ENCODE measurements at regions not wholly inside any gene's neighbourhood (a gene's known extent, or its start where the extent isn't known, plus 50 kb on each side); places are given as distances from the start of the nearest gene placed in this dataset.

DNA sequence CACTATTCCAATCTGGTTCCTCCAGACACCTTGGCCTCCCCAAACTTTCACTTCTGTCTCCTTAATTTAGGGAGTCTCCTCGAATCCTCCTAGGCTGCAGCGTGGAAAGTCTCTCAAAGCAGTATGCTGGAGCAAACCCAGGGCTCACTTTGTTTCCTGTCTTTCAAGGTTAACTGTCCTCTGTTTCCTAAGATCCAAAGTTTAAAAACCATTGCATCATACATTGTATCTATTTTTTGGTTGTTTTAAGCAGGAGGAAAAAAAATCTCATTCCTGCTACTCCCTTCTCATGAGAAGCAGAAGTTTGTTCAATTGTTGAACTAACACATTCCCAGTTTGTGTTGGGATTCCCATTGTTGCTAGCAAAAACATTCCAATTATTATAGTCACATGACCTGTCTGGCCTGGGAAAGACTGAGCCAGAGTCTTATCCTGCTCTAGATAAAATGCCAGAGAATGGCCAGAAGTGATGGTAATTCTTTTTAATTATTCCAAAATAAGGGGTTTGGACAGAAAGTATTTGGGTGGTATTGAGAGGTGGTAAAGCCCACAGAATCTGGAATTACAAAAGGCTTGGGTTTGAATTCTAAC is 67.3 kb downstream of the HSPB8 start:
- no peak for DNase-seq

- DNase-seq, result no peak
These were observed 68.4 kb downstream of the HSPB8 start for GRCh38 chr12:119247007-119247719.

GRCh38 chr12:119247720-119248043 is 69.0 kb downstream of the HSPB8 start:
- no peak for DNase-seq

- no peak for DNase-seq
These were observed 70.8 kb downstream of the HSPB8 start for GRCh38 chr12:119249383-119250155.

GRCh38 chr12:119255314-119255713 is 76.6 kb downstream of the HSPB8 start:
- no peak for DNase-seq

- peak; percentile 80 for DNase-seq
These were observed 76.4 kb upstream of the CCDC60 start for GRCh38 chr12:119258149-119258548.

GRCh38 chr12:119258556-119258955 is 76.0 kb upstream of the CCDC60 start:
- peak; percentile 80 for DNase-seq

- DNase-seq, result no peak
These were observed 75.0 kb upstream of the CCDC60 start for GRCh38 chr12:119259484-119259883.

DNA sequence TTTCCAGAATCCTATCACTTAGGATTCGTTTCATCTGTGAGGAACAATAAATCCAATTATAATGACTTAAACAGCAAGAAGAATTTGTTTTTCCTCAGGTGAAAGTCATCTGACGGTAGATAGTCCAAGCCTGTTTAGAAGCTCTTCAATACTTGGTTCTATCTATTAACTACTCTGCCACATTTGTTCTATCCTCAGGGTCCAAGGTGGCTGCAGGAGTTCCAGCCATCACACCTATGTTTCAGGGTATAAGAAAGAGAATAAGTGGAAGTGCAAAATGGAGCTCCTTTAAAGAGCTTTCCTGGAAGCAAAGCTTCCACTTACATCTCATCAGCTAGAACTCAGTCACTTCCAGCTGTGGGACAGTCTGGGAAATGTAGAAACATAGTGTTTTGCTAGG is 72.1 kb upstream of the CCDC60 start:
- no peak for DNase-seq

- DNase-seq, result no peak
These were observed 71.1 kb upstream of the CCDC60 start for GRCh38 chr12:119263466-119263865.

DNA sequence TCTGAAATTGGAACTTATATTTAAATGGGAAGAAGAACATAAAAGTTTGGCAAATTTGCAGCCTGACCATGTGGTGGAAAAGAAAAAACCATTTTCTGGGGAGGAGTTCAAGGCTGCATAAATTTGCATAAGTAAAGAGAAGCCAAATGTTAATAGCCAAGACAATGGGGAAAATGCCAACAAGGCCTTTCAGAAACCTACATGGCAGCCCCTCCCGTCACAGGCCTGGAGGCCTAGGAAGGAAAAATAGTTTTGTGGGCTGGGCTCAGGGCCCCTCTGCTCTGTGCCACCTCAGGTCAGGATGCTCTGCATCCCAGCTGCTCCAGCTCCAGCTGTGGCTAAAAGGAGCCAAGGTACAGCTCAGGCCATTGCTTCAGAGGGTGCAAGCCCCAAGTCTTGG is 67.6 kb upstream of the CCDC60 start:
- no peak for DNase-seq

DNA sequence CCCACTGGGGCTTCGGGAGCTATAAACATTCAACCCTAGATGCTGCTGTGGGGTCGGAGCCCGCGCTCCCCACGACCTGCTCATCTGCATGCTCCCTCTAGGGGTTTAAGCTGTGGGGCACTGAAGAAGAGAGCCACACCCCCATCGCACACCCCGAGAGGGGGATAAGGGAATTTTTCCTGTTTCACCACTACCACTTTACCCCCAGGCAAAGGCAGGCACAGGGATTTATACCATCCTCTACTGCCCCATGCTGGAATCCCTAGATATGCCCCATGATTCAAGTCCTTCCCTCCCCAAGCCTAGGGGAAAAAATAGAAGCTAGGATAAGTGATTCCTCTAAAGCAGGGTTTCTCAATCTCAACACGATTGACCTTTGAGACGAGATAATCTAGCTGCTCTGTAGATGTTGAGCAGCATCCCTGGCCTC is 59.9 kb upstream of the CCDC60 start:
- DNase-seq, result no peak

DNA sequence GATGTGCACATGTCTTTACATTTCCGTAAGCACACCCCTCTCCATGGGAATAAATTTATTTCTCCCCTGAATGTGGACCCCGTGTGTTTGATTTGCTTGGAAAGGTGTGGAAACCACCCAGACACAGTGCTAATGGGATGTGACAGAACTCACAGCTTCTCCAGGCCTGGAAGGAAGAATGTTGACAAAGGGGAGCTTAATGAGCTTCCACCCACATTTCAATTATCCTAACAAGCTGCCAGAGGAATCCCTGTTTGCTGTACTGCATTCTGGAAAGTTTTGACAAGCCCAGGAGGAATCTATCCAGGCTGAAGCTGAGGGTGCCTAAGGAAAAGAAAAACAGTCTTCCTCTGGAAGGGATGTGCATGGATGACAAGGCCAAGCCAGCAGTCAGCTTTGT is 51.2 kb upstream of the CCDC60 start:
- no peak for DNase-seq
